MM.1S (cell line): ENCODE measurements at regions not wholly inside any gene's neighbourhood (a gene's known extent, or its start where the extent isn't known, plus 50 kb on each side); places are given as distances from the start of the nearest gene placed in this dataset.

ENCODE experiments used
- DNase-seq: peaks from one replicate; pipeline ENCODE4 v3.0.0-alpha.2; 2015
- H2AFZ ChIP-seq: fragments of 300-600 bp; sonication (generic); 2 replicates; pipeline ENCODE4 v1.6.0; 2016; ENCODE audit warnings: antibody characterized with exemption, low read length
- H3F3A ChIP-seq: fragments of 300-600 bp; sonication (generic); 2 replicates; pipeline ENCODE4 v1.6.1; 2016; ENCODE audit warnings: mild to moderate bottlenecking, antibody characterized with exemption, low read length, moderate library complexity, mixed read lengths; ENCODE audit not compliant: insufficient read depth
- H3K27ac ChIP-seq: fragments of 300-600 bp; sonication (generic); 2 replicates; pipeline ENCODE4 v1.5.1; 2016; ENCODE audit warnings: mild to moderate bottlenecking, low read length
- H3K27me3 ChIP-seq: fragments of 300-600 bp; sonication (generic); replicated peaks from 2 replicates; pipeline ENCODE4 v1.6.0; 2016; ENCODE audit warnings: low read length; ENCODE audit not compliant: insufficient read depth
- H3K36me3 ChIP-seq: fragments of 300-600 bp; sonication (generic); replicated peaks from 2 replicates; pipeline ENCODE4 v1.6.1; 2016; ENCODE audit warnings: mild to moderate bottlenecking, low read length, mixed read lengths; ENCODE audit not compliant: insufficient read depth
- H3K4me1 ChIP-seq: fragments of 300-600 bp; sonication (generic); 2 replicates; pipeline ENCODE4 v1.6.1; 2016; ENCODE audit warnings: low read length, mixed read lengths
- H3K4me2 ChIP-seq: fragments of 300-600 bp; sonication (generic); 2 replicates; pipeline ENCODE4 v1.6.0; 2016; ENCODE audit warnings: low read depth, low read length
- H3K4me3 ChIP-seq: fragments of 300-600 bp; sonication (generic); 2 replicates; pipeline ENCODE4 v1.5.1; 2016; ENCODE audit warnings: low read length, mixed read lengths
- H3K79me2 ChIP-seq: fragments of 300-600 bp; sonication (generic); 2 replicates; pipeline ENCODE4 v1.6.1; 2016; ENCODE audit warnings: mixed run types, low read length, mixed read lengths
- H3K9ac ChIP-seq: fragments of 300-600 bp; sonication (generic); 2 replicates; pipeline ENCODE4 v1.6.1; 2016; ENCODE audit warnings: low read length, mixed read lengths
- H3K9me2 ChIP-seq: fragments of 300-600 bp; sonication (generic); replicated peaks from 2 replicates; pipeline ENCODE4 v1.6.1; 2016; ENCODE audit warnings: mild to moderate bottlenecking, low read length, mixed read lengths; ENCODE audit not compliant: insufficient read depth
- H3K9me3 ChIP-seq: fragments of 300-600 bp; sonication (generic); replicated peaks from 2 replicates; pipeline ENCODE4 v1.6.1; 2016; ENCODE audit warnings: mild to moderate bottlenecking, low read length, mixed read lengths; ENCODE audit not compliant: insufficient read depth
- H4K20me1 ChIP-seq: fragments of 300-600 bp; sonication (generic); 2 replicates; pipeline ENCODE4 v1.6.1; 2016; ENCODE audit warnings: mild to moderate bottlenecking, low read length, moderate library complexity, mixed read lengths; ENCODE audit not compliant: insufficient read depth
- CTCF ChIP-seq: fragments of 300-600 bp; sonication (generic); IDR thresholded peaks from 2 replicates; pipeline ENCODE4 v1.5.1; 2016; ENCODE audit warnings: antibody characterized with exemption, low read length, mixed read lengths
- EZH2 ChIP-seq: fragments of 300-600 bp; sonication (generic); optimal IDR thresholded peaks from 2 replicates; pipeline ENCODE3; 2017; ENCODE audit warnings: low read depth, mild to moderate bottlenecking, antibody characterized with exemption, low read length, mixed read lengths
- EZH2phosphoT487 ChIP-seq: fragments of 300-600 bp; sonication (generic); IDR thresholded peaks from 2 replicates; pipeline ENCODE4 v1.6.1; 2018; ENCODE audit warnings: antibody characterized with exemption, low read length

GRCh38 chr10:6327961-6328698 lies 125.4 kb downstream of the PFKFB3 start:
- no peak overlapping the region for H3K4me2 ChIP-seq
- no peaks in the 10 kb centered on the region for H3K27me3 ChIP-seq
- no peak overlapping the region for H3K27ac ChIP-seq
- no peak overlapping the region for H2AFZ ChIP-seq
- no peaks in the 10 kb centered on the region for H3K79me2 ChIP-seq
- no peak for DNase-seq
- no peaks in the 10 kb centered on the region for H3F3A ChIP-seq
- no peaks in the 10 kb centered on the region for H3K4me1 ChIP-seq
- H3K9ac ChIP-seq, result no peak overlapping the region
- H3K4me3 ChIP-seq, result no peak overlapping the region
- H3K9me2 ChIP-seq, result no peaks in the 10 kb centered on the region
- no peak for TF ChIP-seq CTCF
- TF ChIP-seq EZH2phosphoT487, result no peak
- TF ChIP-seq EZH2, result no peak
- no peaks in the 10 kb centered on the region for H4K20me1 ChIP-seq
- H3K36me3 ChIP-seq, result no peaks in the 10 kb centered on the region
- H3K9me3 ChIP-seq, result no peaks in the 10 kb centered on the region

GRCh38 chr10:6328699-6329423 lies 126.1 kb downstream of the PFKFB3 start:
- no peaks in the 10 kb centered on the region for H3K27me3 ChIP-seq
- no peaks in the 10 kb centered on the region for H3F3A ChIP-seq
- H4K20me1 ChIP-seq, result no peaks in the 10 kb centered on the region
- H3K9ac ChIP-seq, result no peak overlapping the region
- no peaks in the 10 kb centered on the region for H3K36me3 ChIP-seq
- TF ChIP-seq CTCF (no peak), EZH2 (no peak), EZH2phosphoT487 (no peak)
- H3K4me1 ChIP-seq, result no peaks in the 10 kb centered on the region
- no peaks in the 10 kb centered on the region for H3K9me3 ChIP-seq
- H3K4me3 ChIP-seq, result no peak overlapping the region
- no peak for DNase-seq
- no peak overlapping the region for H3K27ac ChIP-seq
- no peak overlapping the region for H3K4me2 ChIP-seq
- no peaks in the 10 kb centered on the region for H3K9me2 ChIP-seq
- H3K79me2 ChIP-seq, result no peaks in the 10 kb centered on the region
- H2AFZ ChIP-seq, result no peak overlapping the region

- DNase-seq, result no peak
- TF ChIP-seq EZH2phosphoT487, result no peak
- no peak for TF ChIP-seq CTCF
- no peak for TF ChIP-seq EZH2
- H3K4me1 ChIP-seq, result no peaks in the 10 kb centered on the region
- no peaks in the 10 kb centered on the region for H3K9me3 ChIP-seq
- H3K27ac ChIP-seq, result no peak overlapping the region
- H3K4me3 ChIP-seq, result no peak overlapping the region
- H3K9ac ChIP-seq, result no peak overlapping the region
- H2AFZ ChIP-seq, result no peak overlapping the region
- H4K20me1 ChIP-seq, result no peaks in the 10 kb centered on the region
- H3K36me3 ChIP-seq, result no peaks in the 10 kb centered on the region
- no peaks in the 10 kb centered on the region for H3K27me3 ChIP-seq
- no peaks in the 10 kb centered on the region for H3F3A ChIP-seq
- H3K4me2 ChIP-seq, result no peak overlapping the region
- no peaks in the 10 kb centered on the region for H3K9me2 ChIP-seq
- H3K79me2 ChIP-seq, result no peaks in the 10 kb centered on the region
Observed at GRCh38 chr10:6333086-6333485, 130.4 kb downstream of the PFKFB3 start.
